T-helper 2 cell treated with Interferon-gamma antibody and Interleukin-4, amounts not matched to agents 100 ng/mL and 5 ng/mL, for 36 hours (primary cell): ENCODE measurements at regions not wholly inside any gene's neighbourhood (a gene's known extent, or its start where the extent isn't known, plus 50 kb on each side); places are given as distances from the start of the nearest gene placed in this dataset.

Experiments
- intact Hi-C: fragments of 100-400 bp; cut with micrococcal nuclease; formaldehyde crosslinking; loops from one replicate; pipeline ENCODE4 v1.15.1; 2023

DNA sequence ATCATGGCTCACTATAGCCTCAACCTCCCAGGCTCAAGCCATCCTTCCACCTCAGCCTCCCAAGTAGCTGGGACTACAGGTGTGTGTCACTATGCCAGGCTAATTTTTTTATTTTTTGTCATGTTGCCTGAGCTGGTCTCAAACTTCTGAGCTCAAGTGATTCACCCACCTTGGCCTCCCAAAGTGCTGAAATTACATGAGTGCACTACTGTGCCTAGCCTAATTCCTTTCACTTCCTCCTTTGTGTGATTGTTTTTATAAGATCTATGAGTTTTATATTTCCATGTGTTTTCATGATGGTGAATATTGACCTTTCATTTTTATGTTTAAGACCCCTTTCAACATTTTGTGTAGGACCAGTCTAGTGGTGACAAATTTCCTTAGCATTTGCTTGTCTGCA is 55.2 kb upstream of the IL12B start:
- intact Hi-C loops: no loop called here

- intact Hi-C loops: no loop called here
These were observed 55.9 kb upstream of the IL12B start for GRCh38 chr5:159386028-159386711.

- intact Hi-C loops: no loop called here
These were observed 62.6 kb upstream of the IL12B start for GRCh38 chr5:159392871-159393270.

DNA sequence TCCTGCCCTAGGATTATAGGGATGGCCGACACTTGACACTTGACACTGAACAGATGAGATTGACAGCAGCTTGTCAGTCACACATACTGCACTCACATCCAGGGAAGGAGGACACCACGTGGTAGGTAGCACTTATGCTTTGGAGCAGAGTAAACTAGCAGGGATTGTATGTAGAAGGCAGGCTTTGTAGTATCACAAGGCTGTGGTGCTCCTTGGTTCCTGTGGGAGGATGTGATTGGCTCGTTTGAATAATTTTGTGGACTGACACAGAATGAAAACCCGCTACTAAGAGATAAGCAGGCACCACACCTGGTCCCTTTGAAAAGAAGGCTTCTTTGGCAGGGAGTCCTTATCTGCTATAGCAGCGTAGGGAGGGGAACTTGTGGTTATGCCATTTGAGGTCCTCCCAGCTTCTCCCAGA is 63.6 kb upstream of the IL12B start:
- intact Hi-C loops: no loop called here

DNA sequence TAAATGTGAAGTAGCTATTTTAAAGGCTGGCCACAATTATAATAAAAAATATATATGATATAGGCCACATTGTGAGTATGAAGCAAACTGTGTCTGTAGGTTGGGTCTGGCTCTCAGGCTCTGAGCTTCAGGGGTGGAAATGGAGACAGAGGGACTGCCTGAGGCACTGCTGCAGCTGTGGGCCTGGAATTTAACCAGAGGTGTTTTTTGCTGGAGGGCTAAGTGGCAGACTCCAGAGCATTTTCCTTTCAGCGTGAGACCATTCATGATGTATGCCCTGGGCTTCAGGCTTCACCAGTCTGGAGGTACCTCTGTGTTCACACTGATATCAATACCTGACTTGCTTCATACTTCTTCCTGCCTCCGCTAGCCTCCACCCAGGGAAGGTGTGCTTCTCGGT is 64.9 kb upstream of the IL12B start:
- intact Hi-C loops: no loop called here

DNA sequence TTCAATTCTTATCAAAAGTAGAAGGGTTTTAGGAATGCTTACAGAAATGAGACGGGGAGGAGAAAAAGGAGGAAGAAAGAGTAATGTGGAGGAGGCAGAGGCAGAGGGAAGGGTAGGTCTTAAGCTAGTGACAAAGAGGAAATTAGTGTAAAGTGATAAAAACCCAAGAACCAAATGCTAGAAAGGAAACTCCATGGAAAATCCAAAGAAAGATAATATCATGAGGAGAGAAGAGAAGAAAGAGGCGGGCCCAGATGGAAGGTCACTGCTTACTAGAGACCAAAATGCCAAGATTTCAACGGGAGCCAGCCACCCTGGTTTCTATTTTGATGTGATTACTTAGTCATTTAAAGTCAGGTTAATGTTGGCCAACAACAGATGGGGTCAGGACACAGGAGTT is 68.6 kb upstream of the IL12B start:
- intact Hi-C loops: no loop called here

DNA sequence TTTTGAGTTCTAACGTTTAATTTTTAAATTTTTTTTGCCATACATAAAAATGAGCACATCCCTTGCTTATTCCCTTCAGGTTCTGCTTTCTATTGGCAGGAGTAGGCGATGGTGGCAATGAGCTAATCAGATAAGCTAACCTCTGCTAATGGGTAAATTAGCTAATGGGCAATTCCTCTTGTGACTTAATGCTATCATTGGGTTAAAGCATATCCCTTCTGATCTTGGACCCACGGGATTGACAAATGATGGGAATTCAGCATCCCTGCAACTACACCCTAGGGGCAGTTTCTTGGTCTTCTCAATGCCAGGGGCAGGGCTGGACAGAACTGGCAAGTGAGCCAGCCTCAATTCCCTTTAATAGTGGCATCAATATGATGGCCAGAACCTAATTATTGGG is 70.2 kb upstream of the IL12B start:
- intact Hi-C loops: no loop called here

DNA sequence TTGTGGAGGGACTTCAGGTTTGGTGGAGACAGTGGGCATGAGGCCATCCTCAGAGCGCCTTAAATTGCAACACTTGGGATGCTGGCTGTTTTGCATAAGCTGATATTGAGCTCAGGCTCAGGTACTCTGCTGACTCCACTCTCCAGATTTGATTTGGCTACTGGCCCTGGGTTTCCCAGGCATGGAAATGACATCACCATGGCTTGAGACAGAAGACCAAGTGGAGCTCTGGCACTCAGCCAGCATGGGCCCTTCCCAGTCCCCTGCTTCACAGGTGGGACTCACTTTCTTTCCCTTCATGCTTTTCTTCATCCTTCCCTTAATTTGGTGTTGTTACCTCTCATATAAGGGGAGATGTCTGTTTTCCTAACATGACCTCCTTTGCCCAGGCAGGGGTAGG is 72.0 kb upstream of the IL12B start:
- intact Hi-C loops: no loop called here

- intact Hi-C loops: no loop called here
These were observed 72.6 kb upstream of the IL12B start for GRCh38 chr5:159402856-159403255.

GRCh38 chr5:159403906-159404681 is 73.8 kb upstream of the IL12B start:
- intact Hi-C loops: no loop called here

GRCh38 chr5:159405611-159406031 is 75.3 kb upstream of the IL12B start:
- intact Hi-C loops: no loop called here

DNA sequence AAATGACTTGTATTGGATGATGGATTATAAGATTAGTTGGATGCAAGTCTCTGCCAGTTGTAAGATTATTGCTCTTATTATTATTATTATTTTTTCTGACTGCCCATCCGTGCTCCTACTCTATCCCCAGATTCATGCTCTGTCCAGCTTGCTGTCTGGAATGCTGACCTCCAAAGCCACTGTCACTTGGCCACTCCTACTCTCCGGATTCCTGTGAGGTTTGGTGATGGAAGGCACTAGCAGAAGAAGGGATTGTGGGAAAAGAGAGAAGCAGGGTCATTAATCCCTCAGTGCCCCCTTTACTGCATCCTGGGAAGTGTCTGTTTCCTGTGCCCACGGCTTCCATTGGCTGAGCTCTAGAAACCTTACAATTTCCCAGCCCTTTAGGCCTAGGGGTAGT is 76.3 kb upstream of the IL12B start:
- intact Hi-C loops: no loop called here

DNA sequence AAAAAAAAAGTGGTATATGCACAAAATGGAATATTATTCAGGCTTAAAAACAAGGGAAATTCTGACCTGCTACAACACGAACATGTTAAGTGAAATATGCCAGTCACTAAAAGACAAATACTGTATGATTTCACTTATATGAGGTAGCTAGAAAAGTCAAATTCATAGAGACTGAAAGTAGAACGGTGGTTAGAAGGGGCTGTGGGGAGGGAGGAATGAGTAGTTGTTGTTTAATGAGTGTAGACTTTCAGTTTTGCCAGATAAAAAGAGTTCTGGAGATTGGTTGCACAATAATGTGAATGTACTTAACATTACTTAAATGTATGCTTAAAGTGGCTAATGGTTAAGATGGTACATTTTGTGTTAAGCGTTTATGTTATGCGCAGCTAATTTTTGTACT is 79.5 kb upstream of the IL12B start:
- intact Hi-C loops: loop anchor here (5.0 kb wide), 1 partner anchor 362 kb away; no protein-coding TSS in a partner anchor

DNA sequence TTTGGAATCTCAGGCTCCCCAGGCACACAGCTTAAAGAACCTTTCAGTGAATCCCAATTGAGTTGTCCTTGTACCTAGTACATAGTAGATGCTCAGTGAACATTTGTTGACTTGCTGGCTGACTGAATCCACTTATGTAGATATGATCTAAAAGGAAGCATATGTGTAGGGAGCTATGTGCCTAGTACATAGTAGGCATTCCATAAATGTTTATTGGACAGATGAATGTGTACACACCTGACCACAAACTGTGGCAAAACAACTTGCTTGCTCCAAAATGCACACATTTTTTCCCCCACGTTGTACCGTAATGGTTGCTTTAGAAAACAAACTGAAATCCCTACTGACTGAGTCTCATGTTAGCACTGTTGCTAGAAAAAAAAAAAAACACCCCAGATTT is 80.2 kb upstream of the IL12B start:
- intact Hi-C loops: loop anchor here (5.0 kb wide), 1 partner anchor 362 kb away; no protein-coding TSS in a partner anchor

GRCh38 chr5:159411115-159411514 is 80.8 kb upstream of the IL12B start:
- intact Hi-C loops: loop anchor here (5.0 kb wide), 1 partner anchor 361 kb away; no protein-coding TSS in a partner anchor

DNA sequence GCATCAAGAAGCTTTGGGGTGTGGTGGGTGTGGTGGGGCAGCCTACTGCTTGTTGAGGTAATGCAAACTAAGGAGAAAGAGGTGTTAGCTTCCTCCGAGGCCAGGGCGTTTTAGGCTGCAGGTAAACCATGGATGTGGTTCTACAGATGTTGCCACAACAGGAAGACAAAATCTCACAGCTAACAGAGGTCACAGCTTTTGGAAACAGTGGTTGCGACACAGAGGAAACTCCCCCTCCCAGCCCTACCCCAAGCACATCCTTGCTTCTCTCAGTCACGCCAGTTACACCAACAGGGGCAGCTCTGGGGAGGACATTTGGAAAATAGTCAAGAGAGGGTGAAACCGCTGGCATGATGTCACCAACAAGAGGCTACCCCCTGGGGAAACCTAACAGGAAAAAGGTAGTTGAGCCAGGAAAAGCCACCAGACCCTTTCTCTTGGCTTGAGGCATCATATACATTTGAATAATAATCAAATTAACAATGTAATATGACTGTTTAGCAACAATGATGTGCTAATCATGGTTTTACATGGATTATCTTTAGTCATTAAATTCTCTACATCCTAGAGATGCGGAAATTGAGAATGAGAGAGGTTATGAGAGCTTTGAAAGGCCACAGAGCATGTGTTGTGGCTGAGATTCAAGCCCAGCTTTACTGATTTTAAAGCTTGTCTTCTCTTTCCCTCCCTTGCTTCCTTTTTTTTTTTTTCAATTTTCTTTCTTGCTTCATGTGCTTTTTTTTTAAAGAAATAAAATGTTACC is 82.2 kb upstream of the IL12B start:
- intact Hi-C loops: loop anchor here (1.0 to 5.0 kb wide), 5 partner anchors 46 to 360 kb away; partner anchors contain the start of genes RNF145 and UBLCP1

GRCh38 chr5:159414021-159414420 is 83.7 kb upstream of the IL12B start:
- intact Hi-C loops: loop anchor here (5.0 kb wide), 1 partner anchor 358 kb away; no protein-coding TSS in a partner anchor

GRCh38 chr5:159415301-159415937 is 85.1 kb upstream of the IL12B start:
- intact Hi-C loops: no loop called here

DNA sequence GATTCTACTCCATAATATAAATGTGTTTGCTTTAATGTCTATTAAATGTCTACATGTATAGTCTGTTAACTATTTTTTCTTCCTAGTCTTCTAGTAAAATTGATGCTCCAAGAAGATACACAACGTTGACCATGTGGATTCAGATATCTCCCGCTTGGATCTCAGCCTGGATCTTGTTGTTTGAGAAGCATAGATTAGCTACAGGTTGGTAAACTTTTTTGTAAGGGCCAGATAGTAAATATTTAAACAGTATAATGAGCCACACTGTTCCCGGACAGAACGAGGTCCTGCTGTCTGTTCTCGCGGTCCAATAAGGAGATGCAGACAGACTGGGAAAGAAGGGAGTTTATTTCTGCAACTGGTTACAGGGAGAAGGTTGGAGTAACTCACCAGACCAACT is 86.2 kb upstream of the IL12B start:
- intact Hi-C loops: no loop called here

GRCh38 chr5:159417170-159417569 is 86.9 kb upstream of the IL12B start:
- intact Hi-C loops: no loop called here

DNA sequence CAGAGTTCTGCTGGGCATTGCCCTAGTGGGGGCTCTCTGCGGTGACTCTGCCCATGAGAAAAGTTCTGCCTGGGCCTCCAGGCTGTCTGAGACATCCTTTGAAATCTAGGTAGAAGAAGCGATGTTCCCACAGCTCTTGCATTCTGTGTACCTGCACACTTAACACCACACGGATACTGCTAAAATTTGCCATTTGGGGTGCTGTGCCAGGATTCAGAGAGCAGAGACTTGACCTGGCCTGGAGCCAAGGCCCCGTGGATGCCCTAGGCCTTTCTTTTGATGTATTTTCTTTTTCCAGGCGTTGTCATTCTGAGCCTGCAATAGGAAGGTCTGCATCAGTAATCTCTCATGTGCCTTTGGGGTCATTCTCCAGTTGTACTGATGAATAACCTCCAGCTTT is 89.3 kb upstream of the IL12B start:
- intact Hi-C loops: no loop called here
